CD4-positive, alpha-beta T cell treated with Interleukin-10 for 1 hour (primary cell): ENCODE measurements at regions not wholly inside any gene's neighbourhood (a gene's known extent, or its start where the extent isn't known, plus 50 kb on each side); places are given as distances from the start of the nearest gene placed in this dataset.

Source experiments
- DNase-seq: peaks from one replicate; pipeline ENCODE4 v3.0.0-alpha.2; 2020

- DNase-seq: no peak
These were observed 78.8 kb upstream of the PDE3A start for GRCh38 chr12:20289520-20289919.

- DNase-seq: no peak
These were observed 67.9 kb upstream of the PDE3A start for GRCh38 chr12:20300457-20300856.

- DNase-seq: no peak
These were observed 62.9 kb upstream of the PDE3A start for GRCh38 chr12:20305470-20305869.

- no peak for DNase-seq
These were observed 58.7 kb upstream of the PDE3A start for GRCh38 chr12:20309504-20310148.

GRCh38 chr12:20314328-20314727, 54.0 kb upstream of the PDE3A start:
- DNase-seq: no peak

GRCh38 chr12:20317554-20317953, 50.8 kb upstream of the PDE3A start:
- DNase-seq: no peak
